GM18508 (cell line): ENCODE measurements at regions not wholly inside any gene's neighbourhood (a gene's known extent, or its start where the extent isn't known, plus 50 kb on each side); places are given as distances from the start of the nearest gene placed in this dataset.

ENCODE experiments used
- ATAC-seq: cut with Tn5 transposase; IDR thresholded peaks from one replicate; pipeline ENCODE4 v1.9.1; 2021; ENCODE audit warnings: moderate number of reproducible peaks; ENCODE audit not compliant: insufficient read depth, unreplicated experiment

DNA sequence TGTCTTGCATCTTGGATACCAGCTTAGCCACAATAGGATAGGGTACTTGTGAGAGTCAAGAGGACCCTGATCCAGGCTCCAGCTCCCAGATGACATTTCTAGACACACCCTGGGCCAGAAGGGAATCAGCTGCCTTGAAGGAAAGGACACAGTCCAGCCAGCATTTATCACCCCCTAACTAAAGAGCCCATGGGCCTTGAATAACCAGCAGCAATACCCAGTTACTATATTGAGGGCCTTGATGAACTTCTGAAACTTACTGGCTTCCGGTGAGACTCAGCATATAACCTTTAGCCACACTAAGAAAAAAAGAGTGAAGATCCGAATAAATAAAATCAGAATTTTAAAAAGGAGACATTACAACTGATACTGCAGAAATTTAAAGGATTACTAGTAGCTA is 1135.4 kb downstream of the LRFN5 start:
- ATAC-seq, result no peak

- no peak for ATAC-seq
Measured at GRCh38 chr14:42736408-42736807, 1129.7 kb downstream of the LRFN5 start.

DNA sequence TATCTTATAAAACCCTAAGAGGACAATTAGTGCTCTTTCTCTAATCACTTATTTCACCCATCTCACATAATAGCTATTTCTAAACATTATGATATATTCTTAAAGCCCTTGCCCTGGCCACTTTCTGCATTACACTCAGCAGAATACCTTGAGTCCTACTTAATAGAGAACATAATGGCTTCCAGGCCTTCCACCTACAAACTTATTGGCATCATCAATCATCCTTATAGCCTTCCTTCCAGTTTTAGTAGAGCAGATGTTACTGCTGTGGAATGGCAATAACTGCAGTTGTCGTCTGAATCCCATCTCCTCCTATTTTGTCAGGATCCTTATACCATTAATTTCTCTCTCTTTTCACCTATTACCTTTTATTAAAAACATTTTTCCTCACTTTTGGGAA is 1127.4 kb downstream of the LRFN5 start:
- no peak for ATAC-seq

DNA sequence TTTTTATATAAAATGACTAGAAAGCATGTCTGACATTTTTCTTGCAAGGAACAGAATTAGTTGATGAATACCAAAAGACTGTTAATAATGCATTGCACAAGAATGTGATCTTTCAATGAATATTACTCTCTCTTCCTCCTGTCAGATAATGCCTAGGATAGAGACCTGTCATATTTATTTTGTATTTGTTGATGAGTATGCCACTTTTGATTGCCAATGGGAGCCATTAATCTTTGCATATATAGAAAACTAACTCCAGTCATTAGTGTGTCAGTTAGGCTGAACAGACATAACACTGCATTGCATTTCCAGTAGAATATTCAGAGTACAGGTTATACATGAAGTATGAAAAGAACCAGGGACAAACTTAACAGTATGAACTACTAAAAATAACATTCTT is 1125.3 kb downstream of the LRFN5 start:
- no peak for ATAC-seq

DNA sequence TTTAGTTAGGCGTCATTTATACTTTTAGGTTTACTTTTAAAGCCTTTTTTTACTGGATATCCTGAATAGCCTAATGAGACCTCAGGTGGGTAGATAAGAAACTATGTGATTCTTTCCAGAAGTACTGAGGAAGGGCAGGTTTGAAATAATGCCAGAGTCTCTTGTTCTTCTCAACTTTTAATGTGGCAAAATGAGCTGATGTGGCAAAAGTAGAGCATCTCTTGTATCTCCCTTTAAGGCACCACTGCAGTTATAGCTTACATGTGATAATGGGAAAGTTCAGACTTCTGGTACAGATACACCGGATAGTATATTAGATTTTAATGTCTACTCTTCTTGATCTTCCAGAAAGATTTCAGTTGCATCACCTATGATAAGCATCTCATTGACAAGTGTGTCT is 1124.8 kb downstream of the LRFN5 start:
- ATAC-seq, result no peak

DNA sequence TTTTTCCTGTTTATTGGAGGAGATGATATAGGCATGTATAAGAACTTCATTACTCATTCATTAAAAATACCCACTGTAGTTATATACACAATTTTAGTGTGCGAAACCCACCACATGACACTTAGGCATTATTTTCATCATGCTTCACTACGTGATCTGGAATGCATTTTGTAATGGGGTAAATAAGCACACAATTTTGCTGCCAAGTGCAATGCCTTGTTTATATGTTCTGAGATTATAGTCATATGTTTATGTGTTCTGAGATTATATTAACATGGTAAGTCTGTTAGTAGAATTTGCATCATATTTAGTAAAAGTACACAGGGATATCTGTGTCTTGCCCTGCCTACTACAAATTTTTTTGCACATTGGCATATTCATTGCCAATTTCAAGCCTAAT is 1123.0 kb downstream of the LRFN5 start:
- ATAC-seq, result no peak

DNA sequence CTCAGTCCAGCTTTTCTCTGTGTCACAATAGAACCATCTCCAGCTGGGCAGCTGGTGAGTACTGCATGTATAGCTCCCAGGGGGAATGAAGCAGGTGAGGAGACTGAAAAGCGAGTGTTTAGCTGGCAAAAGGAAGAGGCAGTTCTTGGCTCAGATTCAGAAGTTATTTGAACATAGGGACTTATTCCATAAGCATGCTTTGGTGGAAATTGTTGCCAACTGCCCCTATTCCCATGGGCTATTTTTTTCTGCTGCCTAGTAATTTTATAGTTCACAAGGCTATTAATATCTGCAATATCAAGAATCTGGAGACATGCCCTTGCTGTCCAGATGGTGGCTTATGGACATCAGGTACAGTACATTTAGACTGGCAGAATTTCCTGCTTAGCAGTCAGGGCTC is 1112.7 kb downstream of the LRFN5 start:
- ATAC-seq, result no peak

GRCh38 chr14:42715316-42715715 is 1108.6 kb downstream of the LRFN5 start:
- no peak for ATAC-seq

GRCh38 chr14:42710071-42710470 is 1103.4 kb downstream of the LRFN5 start:
- no peak for ATAC-seq

- ATAC-seq, result no peak
Measured at GRCh38 chr14:42703501-42703900, 1096.8 kb downstream of the LRFN5 start.

DNA sequence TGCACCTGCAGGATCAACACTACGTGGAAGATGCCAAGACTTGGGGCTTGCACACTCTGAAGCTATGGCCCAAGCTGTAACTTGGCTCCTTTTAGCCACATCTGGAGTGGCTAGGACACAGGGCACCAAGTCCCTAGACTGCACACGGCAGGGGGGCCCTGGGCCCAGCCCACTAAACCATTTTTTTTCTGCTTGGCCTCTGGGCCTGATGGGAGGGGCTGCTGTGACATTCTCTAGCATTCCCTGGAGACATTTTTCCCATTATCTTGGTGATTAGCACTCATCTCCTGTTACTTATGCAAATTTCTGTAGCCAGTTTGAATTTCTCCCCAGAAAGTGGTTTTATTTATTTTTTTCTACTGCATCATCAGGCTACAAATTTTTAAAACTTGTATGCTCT is 1080.7 kb downstream of the LRFN5 start:
- no peak for ATAC-seq

DNA sequence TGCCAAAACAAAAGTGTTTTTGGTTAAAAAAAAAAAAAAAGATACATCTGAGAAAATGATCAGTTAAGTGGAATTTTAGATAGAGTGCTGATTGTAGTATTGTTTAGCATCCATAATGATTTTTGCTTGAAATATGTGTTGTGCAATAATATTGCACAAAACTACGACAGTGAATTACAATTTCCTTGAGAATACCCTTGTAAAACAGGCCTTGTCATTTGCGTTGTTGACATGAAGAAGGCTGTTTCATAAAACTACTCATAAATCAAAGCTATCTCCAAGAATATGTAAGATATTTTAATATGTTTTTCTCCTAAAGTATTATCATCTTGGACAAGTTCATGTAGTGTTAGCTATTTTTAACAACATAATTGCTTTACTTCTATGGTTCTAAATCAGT is 1077.0 kb downstream of the LRFN5 start:
- no peak for ATAC-seq

GRCh38 chr14:42676636-42677035 is 1070.0 kb downstream of the LRFN5 start:
- no peak for ATAC-seq

GRCh38 chr14:42673963-42674362 is 1067.3 kb downstream of the LRFN5 start:
- no peak for ATAC-seq

DNA sequence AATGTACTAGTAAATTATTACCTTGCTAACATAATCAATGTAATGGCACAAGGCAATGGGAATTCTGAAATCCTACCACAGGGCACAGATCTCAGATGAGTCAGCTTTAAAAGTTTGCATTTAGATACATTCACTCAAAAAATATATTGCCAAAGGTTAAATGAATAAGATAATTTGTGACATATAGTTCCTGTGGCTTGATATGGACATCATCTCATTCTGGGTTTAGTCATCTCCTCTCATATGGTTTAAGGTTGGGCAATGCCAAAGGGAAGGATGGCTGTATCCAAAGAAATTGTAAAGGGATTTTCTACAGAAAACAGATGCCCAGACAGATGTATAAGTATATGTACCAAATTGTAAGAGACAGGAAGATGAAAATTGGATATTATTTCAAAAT is 1065.0 kb downstream of the LRFN5 start:
- ATAC-seq, result no peak

DNA sequence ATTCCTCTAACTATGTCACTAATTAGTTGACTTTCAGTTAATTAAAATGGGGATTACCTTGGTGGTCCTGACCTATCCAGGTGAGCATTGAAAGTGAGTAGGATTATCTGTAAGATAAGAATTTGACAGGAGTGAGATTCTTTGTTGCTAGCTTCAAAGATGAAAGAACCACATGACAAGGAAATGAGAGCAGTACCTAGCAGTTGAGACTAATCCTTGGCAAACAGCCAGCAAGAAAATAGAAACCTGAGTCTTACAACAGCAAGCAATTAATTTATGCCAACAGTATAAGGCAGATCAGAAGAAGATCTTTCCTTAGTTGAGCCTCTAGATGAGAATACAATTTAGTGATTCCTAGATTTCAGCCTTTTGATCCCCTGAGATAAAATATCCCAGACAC is 1058.4 kb downstream of the LRFN5 start:
- ATAC-seq, result no peak

GRCh38 chr14:42664190-42664589 is 1057.5 kb downstream of the LRFN5 start:
- no peak for ATAC-seq

DNA sequence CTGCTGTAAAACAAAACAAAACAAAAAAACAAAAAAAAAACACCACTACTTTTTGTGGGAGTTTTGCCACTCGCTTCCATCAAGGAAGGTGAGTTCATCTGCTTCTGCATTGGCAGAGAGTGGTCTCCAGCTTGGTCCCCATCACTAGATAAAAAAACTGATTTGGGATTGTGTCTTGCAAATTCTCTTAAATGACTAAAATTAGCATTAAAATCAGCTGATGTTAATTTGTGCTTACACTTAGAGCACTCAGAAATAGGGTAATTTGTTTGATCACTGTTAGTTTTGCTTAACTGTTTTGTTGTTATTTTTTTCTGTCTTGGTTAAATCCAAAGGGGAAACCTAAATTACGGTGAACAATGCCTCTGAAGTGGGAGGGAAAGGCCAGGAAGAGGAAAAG is 1048.0 kb downstream of the LRFN5 start:
- ATAC-seq, result no peak

- no peak for ATAC-seq
Measured at GRCh38 chr14:42642787-42643186, 1036.1 kb downstream of the LRFN5 start.

DNA sequence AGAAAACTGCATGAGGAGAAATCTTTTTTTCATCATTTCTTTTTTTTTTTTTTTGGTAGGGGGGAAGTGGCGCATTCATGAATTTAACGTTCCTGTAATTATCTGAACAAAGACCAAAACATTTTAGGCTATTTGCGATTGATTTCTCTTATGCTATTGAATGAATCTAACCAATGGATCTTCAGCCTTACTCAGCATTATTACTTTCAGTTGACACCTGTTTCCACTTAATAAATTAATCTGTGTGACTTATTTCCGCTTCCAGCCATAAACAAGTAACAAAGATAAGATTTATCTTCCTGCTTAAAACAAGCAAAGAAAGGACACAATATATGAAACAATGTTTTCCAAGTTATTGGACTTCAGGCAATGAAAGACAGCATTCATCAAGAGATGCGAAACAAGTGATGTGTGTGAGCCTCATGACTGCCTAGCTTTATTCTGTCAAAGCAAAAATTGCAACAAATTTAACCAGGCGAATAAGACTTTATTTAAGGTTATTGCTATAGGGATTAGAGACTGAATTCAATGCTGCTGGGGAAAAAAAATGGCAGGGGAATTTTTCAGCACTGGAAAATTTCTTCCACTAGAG is 1026.9 kb downstream of the LRFN5 start:
- no peak for ATAC-seq

- no peak for ATAC-seq
Measured at GRCh38 chr14:42629553-42629952, 1022.9 kb downstream of the LRFN5 start.

- ATAC-seq, result no peak
Measured at GRCh38 chr14:42628602-42629001, 1021.9 kb downstream of the LRFN5 start.

GRCh38 chr14:42626986-42627385 is 1020.3 kb downstream of the LRFN5 start:
- no peak for ATAC-seq
